H1 (cell line): ENCODE measurements at regions not wholly inside any gene's neighbourhood (a gene's known extent, or its start where the extent isn't known, plus 50 kb on each side); places are given as distances from the start of the nearest gene placed in this dataset.

ENCODE experiments used
- EZH2 ChIP-seq: fragments of 200-600 bp; sonication (generic); IDR thresholded peaks from 2 replicates; pipeline ENCODE4 v1.7.1; 2012; ENCODE audit warnings: low read depth, mild to moderate bottlenecking, moderate library complexity, low read length, inconsistent platforms; ENCODE audit not compliant: severe bottlenecking
- KDM4A ChIP-seq: IDR thresholded peaks from one replicate; pipeline ENCODE4 v1.7.1; 2012; ENCODE audit warnings: low read depth, mild to moderate bottlenecking, moderate library complexity, low read length, inconsistent platforms; ENCODE audit not compliant: severe bottlenecking
- TF ChIP-seq, protein P1 (sequence below), 3 experiments: IDR thresholded peaks; 1 replicate in 2 of 3; 2 replicates in 1 of 3; pipeline versions ENCODE4 v1.5.1 to v1.6.1; 2011; ENCODE audit warnings: low read length in 3 of 3, mild to moderate bottlenecking in 3 of 3, inconsistent platforms in 2 of 3, low read depth in 1 of 3, moderate library complexity in 1 of 3; ENCODE audit not compliant: insufficient read depth in 1 of 3; ENCODE audit errors: control extremely low read depth in 1 of 3

DNA sequence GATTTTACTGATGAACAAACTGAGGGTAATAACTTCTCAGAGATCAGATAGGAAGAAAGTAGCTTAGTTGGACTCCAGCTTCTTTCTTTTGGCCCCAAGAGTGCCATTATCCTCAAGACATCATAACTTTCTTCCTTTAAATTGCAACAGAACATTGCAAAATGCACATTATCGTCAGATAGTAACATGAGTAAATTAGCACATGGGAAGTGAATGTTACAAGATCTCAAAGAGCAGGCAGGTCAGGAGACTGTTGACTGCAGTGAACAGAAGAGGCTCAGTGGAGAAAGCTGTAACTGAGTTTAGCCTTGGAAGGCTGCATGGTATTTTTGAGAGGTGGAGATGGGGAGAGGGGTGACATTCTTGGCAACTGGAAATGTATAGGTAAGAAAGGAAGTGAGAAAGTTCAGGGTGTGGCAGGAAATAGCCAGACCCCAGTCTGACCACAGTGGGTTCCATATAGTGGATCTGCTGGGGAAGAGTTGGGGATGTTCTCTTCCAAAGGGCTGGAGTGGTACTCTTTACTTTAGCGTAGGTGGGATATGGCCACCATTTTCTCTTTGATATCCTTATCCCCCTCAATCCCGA lies 307.7 kb downstream of the RPLP1 start (continued):
- TF ChIP-seq EZH2 (no peak), KDM4A (no peak)
- TF ChIP-seq, protein P1, sequence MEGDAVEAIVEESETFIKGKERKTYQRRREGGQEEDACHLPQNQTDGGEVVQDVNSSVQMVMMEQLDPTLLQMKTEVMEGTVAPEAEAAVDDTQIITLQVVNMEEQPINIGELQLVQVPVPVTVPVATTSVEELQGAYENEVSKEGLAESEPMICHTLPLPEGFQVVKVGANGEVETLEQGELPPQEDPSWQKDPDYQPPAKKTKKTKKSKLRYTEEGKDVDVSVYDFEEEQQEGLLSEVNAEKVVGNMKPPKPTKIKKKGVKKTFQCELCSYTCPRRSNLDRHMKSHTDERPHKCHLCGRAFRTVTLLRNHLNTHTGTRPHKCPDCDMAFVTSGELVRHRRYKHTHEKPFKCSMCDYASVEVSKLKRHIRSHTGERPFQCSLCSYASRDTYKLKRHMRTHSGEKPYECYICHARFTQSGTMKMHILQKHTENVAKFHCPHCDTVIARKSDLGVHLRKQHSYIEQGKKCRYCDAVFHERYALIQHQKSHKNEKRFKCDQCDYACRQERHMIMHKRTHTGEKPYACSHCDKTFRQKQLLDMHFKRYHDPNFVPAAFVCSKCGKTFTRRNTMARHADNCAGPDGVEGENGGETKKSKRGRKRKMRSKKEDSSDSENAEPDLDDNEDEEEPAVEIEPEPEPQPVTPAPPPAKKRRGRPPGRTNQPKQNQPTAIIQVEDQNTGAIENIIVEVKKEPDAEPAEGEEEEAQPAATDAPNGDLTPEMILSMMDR (IDR thresholded peaks at IDR 0.05; ENCODE audit: control extremely low read depth in 1 of 3, insufficient read depth in 1 of 3, low read depth in 1 of 3, low read length in 3 of 3), result no peak
